K562 (cell line): ENCODE measurements at regions not wholly inside any gene's neighbourhood (a gene's known extent, or its start where the extent isn't known, plus 50 kb on each side); places are given as distances from the start of the nearest gene placed in this dataset.

ENCODE experiments used
- ATAC-seq: fragments of 200-7000 bp; cut with Tn5 transposase; 3 replicates; pipeline ENCODE4 v1.9.1; 2020; ENCODE audit warnings: moderate library complexity
- BruUV-seq: library from RNA; stranded (reverse); fragments of 400-500 nt; replicated peaks from 2 replicates; lab custom pipeline; 2021; lab: Mats Ljungman, UMichigan
- CTCF ChIA-PET: fragments of 300-600 bp; formaldehyde crosslinking; extraction: SDS; loops from one replicate; lab custom pipeline; 2021; ENCODE audit warnings: low intra/inter-chr PET ratio; lab: Yijun Ruan, JAX
- POLR2A ChIA-PET: fragments of 300-600, 350-650 bp; sonication (Branson Sonifier 250); formaldehyde crosslinking; extraction: SDS; loops from one replicate; lab custom pipeline; 2021; ENCODE audit warnings: antibody characterized with exemption, inconsistent platforms; lab: Yijun Ruan, JAX
- DNase-seq, 4 experiments: peaks; one replicate each; pipeline versions ENCODE4 v3.0.0 to v3.0.0-alpha.2; 2011 to 2018; ENCODE audit warnings: low spot score in 3 of 4, mixed read lengths in 3 of 4; ENCODE audit errors: extremely low read depth in 1 of 4
- FAIRE-seq: peaks from 2 replicates; lab custom pipeline; 2011; peaks lifted over from hg19 to GRCh38; lab: Jason Lieb, UNC
- H2AFZ ChIP-seq: 2 replicates; pipeline ENCODE4 v1.6.0; 2011; ENCODE audit warnings: low read depth, low read length, control low read depth, inconsistent platforms
- H3K27ac ChIP-seq: fragments of 200-600 bp; 3 replicates; pipeline ENCODE4 v1.8.0; 2011; ENCODE audit warnings: low read depth, mild to moderate bottlenecking, control low read depth, inconsistent platforms, low read length, moderate library complexity, mixed read lengths; ENCODE audit errors: extremely low read depth
- H3K27me3 ChIP-seq, 2 experiments: fragments of 300-600 bp in 1 of 2; 2 replicates in 1 of 2; 3 replicates in 1 of 2; pipeline versions ENCODE4 v1.6.0 to v1.8.0; 2011; ENCODE audit warnings: inconsistent platforms in 2 of 2, low read length in 2 of 2, mild to moderate bottlenecking in 1 of 2, mixed read lengths in 1 of 2, moderate library complexity in 1 of 2; ENCODE audit not compliant: control insufficient read depth in 2 of 2, insufficient read depth in 2 of 2
- H3K36me3 ChIP-seq: fragments of 300-600 bp; 3 replicates; pipeline ENCODE4 v1.8.0; 2011; ENCODE audit warnings: mild to moderate bottlenecking, low read length, inconsistent platforms; ENCODE audit not compliant: control insufficient read depth, insufficient read depth
- H3K4me1 ChIP-seq, 2 experiments: fragments of 200-600 bp in 1 of 2; replicated peaks in 1 of 2; 2 replicates in 1 of 2; 3 replicates in 1 of 2; pipeline versions ENCODE4 v1.5.1 to v1.8.0; 2011; ENCODE audit warnings: inconsistent platforms in 2 of 2, low read length in 2 of 2, mild to moderate bottlenecking in 1 of 2, mixed read lengths in 1 of 2, moderate library complexity in 1 of 2; ENCODE audit not compliant: control insufficient read depth in 2 of 2, insufficient read depth in 2 of 2
- H3K4me2 ChIP-seq: 2 replicates; pipeline ENCODE4 v1.6.1; 2011; ENCODE audit warnings: low read length, control low read depth, inconsistent platforms, mixed read lengths; ENCODE audit not compliant: insufficient read depth
- H3K4me3 ChIP-seq: fragments of 200-600 bp; sonication (generic), shearing (Covaris generic); 2 replicates; pipeline ENCODE4 v1.5.1; 2016; ENCODE audit warnings: control low read depth, inconsistent platforms
- H3K79me2 ChIP-seq: fragments of 200-600 bp; 3 replicates; pipeline ENCODE4 v1.8.0; 2011; ENCODE audit warnings: low read length, inconsistent platforms; ENCODE audit not compliant: control insufficient read depth, insufficient read depth
- H3K9ac ChIP-seq, 2 experiments: 2 replicates each; pipeline versions ENCODE4 v1.6.0 to v1.6.1; 2011; ENCODE audit warnings: low read depth in 2 of 2, low read length in 2 of 2, control low read depth in 1 of 2, inconsistent platforms in 1 of 2, mild to moderate bottlenecking in 1 of 2, mixed read lengths in 1 of 2; ENCODE audit not compliant: insufficient read depth in 1 of 2
- H3K9me1 ChIP-seq: one replicate; pipeline ENCODE4 v1.6.0; 2011; ENCODE audit warnings: inconsistent platforms, mild to moderate bottlenecking, low read length, moderate library complexity; ENCODE audit not compliant: control insufficient read depth, insufficient read depth
- H3K9me3 ChIP-seq: replicated peaks from 2 replicates; pipeline ENCODE4 v1.5.1; 2011; ENCODE audit warnings: low read depth, low read length, inconsistent platforms; ENCODE audit not compliant: control insufficient read depth, insufficient read depth
- H4K20me1 ChIP-seq: replicated peaks from 2 replicates; pipeline ENCODE4 v1.6.1; 2011; ENCODE audit warnings: low read length, inconsistent platforms, mixed read lengths; ENCODE audit not compliant: control insufficient read depth, insufficient read depth
- CHD1 ChIP-seq: fragments of 200-600 bp; sonication (generic); IDR thresholded peaks from one replicate; pipeline ENCODE4 v1.6.1; 2012; ENCODE audit warnings: mild to moderate bottlenecking, moderate library complexity, low read length, inconsistent platforms
- CTBP1 ChIP-seq: fragments of 450-650 bp; IDR thresholded peaks from 2 replicates; pipeline ENCODE4 v1.6.1; 2016; ENCODE audit warnings: borderline replicate concordance
- ELK1 ChIP-seq: sonication (generic); formaldehyde crosslinking; IDR thresholded peaks from 2 replicates; pipeline ENCODE4 v1.8.1; 2022; ENCODE audit warnings: missing genetic modification reagents
- FOXJ2 ChIP-seq: fragments of 200-800 bp; sonication (Bioruptor generic); IDR thresholded peaks from 2 replicates; pipeline ENCODE4 v1.6.1; 2016; ENCODE audit warnings: missing genetic modification characterization, missing compliant biosample characterization
- GABPB1 ChIP-seq: sonication (generic); formaldehyde crosslinking; IDR thresholded peaks from 2 replicates; pipeline ENCODE4 v1.8.0; 2022; ENCODE audit warnings: mild to moderate bottlenecking, missing genetic modification reagents
- HNRNPK ChIP-seq: fragments of 200-400 bp; formaldehyde crosslinking; IDR thresholded peaks from one replicate; pipeline ENCODE4 v1.6.1; 2018; ENCODE audit warnings: mild to moderate bottlenecking, low read depth, low read length; ENCODE audit not compliant: poor library complexity, severe bottlenecking
- MTA3 ChIP-seq: fragments of 450-650 bp; formaldehyde crosslinking; IDR thresholded peaks from 2 replicates; pipeline ENCODE4 v1.6.1; 2017; ENCODE audit warnings: mild to moderate bottlenecking, borderline replicate concordance
- TBP ChIP-seq: optimal IDR thresholded peaks from 2 replicates; pipeline ENCODE3; 2011; ENCODE audit warnings: low read depth, low read length, improper control_type of control experiment
- USF2 ChIP-seq: sonication (generic); formaldehyde crosslinking; IDR thresholded peaks from 2 replicates; pipeline ENCODE4 v1.5.0; 2020; ENCODE audit warnings: missing genetic modification reagents
- ZNF77 ChIP-seq: fragments of 250-450 bp; sonication (Bioruptor Pico); IDR thresholded peaks from 2 replicates; pipeline ENCODE4 v1.5.0; 2020
- WGBS: fragments of 100-300 bp; shearing (Covaris generic); methylation state at CpG from one replicate; pipeline ENCODE4 v1.1.6; 2016; ENCODE audit warnings: low coverage, mixed read lengths; ENCODE audit not compliant: insufficient coverage; ENCODE audit errors: missing lambda C conversion rate; 5-methylcytosine and 5-hydroxymethylcytosine counted together
- in situ Hi-C: fragments of 300-500 bp; cut with MboI; formaldehyde crosslinking; loops from 4 replicates; pipeline ENCODE4 v1.15.0; 2018; ENCODE audit warnings: inconsistent platforms, mixed read lengths
- intact Hi-C: fragments of 100-400 bp; cut with micrococcal nuclease; formaldehyde crosslinking; loops from 2 replicates; pipeline ENCODE4 v1.14.2; 2022
- TF ChIP-seq, protein P1 (sequence below): fragments of 250-450 bp; sonication (Bioruptor Pico); IDR thresholded peaks from 2 replicates; pipeline ENCODE4 v1.8.0; 2022; ENCODE audit warnings: moderate library complexity, mild to moderate bottlenecking, inconsistent platforms
- TF ChIP-seq, protein P2 (sequence below): fragments of 450-650 bp; IDR thresholded peaks from 2 replicates; pipeline ENCODE4 v1.6.1; 2018; ENCODE audit warnings: mild to moderate bottlenecking, low read depth; ENCODE audit not compliant: partially characterized antibody

DNA sequence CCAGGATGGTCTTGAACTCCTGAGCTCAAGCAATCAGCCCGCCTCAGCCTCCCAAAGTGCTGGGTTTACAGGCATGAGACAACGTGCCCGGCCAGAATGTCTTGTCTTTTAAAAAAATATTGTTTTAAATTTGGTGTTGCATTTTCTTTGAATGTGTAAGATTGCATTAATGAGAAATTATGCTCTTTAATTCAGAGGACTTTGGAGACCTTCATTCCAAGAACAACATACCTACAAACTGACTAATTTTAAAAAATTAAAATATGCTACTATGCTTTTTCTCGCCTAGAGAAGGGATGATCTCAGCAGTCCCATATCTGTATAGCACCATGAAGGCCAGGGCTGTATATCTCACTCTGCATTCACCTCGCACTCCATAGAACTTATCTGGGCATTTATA is 204.3 kb upstream of the SLC7A11 start:
- Histone ChIP-seq H3K36me3 (no peaks in the 10 kb centered on the region), H3K4me1 (no peaks in the 10 kb centered on the region; a peak in 1 of 5 replicates), H3K9me3 (peaks cover 2% of the 10 kb centered on the region; the same call in 1 of the 2 replicates), H3K27me3 (no peaks in the 10 kb centered on the region), H3K9ac (no peak overlapping the region), H3K79me2 (no peaks in the 10 kb centered on the region), H3K4me3 (no peak overlapping the region), H2AFZ (no peak overlapping the region), H3K27ac (no peak overlapping the region), H3K4me2 (no peak overlapping the region), H3K9me1 (no peaks in the 10 kb centered on the region), H4K20me1 (no peaks in the 10 kb centered on the region)
- TF ChIP-seq TBP (no peak), GABPB1 (CRISPR knock-in tag) (no peak), FOXJ2 (no peak), ZNF77 (CRISPR knock-in tag) (no peak), ELK1 (CRISPR knock-in tag) (no peak)
- in situ Hi-C loops (no loop called here), intact Hi-C loops (no loop called here)
- no peak for FAIRE-seq
- ATAC-seq: peak; percentile 57; the same call in 1 of the 3 replicates
- WGBS: 41% methylated on average over 5 of the region's 5 CpGs
- ChIA-PET POLR2A (no interaction called here), CTCF (no interaction called here)
- no TSS peak for BruUV-seq
- DNase-seq: no peak

- no TSS peak for BruUV-seq
- no peak overlapping the region for H3K4me3 ChIP-seq
- H4K20me1 ChIP-seq: no peaks in the 10 kb centered on the region
- no peak for ATAC-seq
- in situ Hi-C loops: no loop called here
- no peak overlapping the region for H3K27ac ChIP-seq
- ChIA-PET CTCF (no interaction called here), POLR2A (no interaction called here)
- no peaks in the 10 kb centered on the region; a peak in 2 of 5 replicates for H3K4me1 ChIP-seq
- no peaks in the 10 kb centered on the region for H3K27me3 ChIP-seq
- no peak for DNase-seq
- H3K9me3 ChIP-seq: peaks cover 2% of the 10 kb centered on the region; the same call in 1 of the 2 replicates
- no peak overlapping the region for H2AFZ ChIP-seq
- no peak for FAIRE-seq
- H3K9me1 ChIP-seq: no peaks in the 10 kb centered on the region
- intact Hi-C loops: no loop called here
- no peaks in the 10 kb centered on the region for H3K79me2 ChIP-seq
- H3K36me3 ChIP-seq: no peaks in the 10 kb centered on the region
- H3K9ac ChIP-seq: no peak overlapping the region
- H3K4me2 ChIP-seq: no peak overlapping the region
- 29% methylated on average over 3 of the region's 3 CpGs for WGBS
- TF ChIP-seq HNRNPK (no peak), USF2 (CRISPR knock-in tag) (no peak), CHD1 (no peak), CTBP1 (no peak), MTA3 (no peak)
- TF ChIP-seq, protein P1, sequence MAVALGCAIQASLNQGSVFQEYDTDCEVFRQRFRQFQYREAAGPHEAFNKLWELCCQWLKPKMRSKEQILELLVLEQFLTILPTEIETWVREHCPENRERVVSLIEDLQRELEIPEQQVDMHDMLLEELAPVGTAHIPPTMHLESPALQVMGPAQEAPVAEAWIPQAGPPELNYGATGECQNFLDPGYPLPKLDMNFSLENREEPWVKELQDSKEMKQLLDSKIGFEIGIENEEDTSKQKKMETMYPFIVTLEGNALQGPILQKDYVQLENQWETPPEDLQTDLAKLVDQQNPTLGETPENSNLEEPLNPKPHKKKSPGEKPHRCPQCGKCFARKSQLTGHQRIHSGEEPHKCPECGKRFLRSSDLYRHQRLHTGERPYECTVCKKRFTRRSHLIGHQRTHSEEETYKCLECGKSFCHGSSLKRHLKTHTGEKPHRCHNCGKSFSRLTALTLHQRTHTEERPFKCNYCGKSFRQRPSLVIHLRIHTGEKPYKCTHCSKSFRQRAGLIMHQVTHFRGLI (CRISPR knock-in tag): no peak
- TF ChIP-seq, protein P2, sequence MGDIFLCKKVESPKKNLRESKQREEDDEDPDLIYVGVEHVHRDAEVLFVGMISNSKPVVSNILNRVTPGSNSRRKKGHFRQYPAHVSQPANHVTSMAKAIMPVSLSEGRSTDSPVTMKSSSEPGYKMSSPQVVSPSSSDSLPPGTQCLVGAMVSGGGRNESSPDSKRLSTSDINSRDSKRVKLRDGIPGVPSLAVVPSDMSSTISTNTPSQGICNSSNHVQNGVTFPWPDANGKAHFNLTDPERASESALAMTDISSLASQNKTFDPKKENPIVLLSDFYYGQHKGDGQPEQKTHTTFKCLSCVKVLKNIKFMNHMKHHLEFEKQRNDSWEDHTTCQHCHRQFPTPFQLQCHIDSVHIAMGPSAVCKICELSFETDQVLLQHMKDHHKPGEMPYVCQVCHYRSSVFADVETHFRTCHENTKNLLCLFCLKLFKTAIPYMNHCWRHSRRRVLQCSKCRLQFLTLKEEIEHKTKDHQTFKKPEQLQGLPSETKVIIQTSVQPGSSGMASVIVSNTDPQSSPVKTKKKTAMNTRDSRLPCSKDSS: no peak
Measured at GRCh38 chr4:138445098-138445497, 202.9 kb upstream of the SLC7A11 start.
